Spinal cord (tissue), 9 donors: ENCODE measurements at regions not wholly inside any gene's neighbourhood (a gene's known extent, or its start where the extent isn't known, plus 50 kb on each side); places are given as distances from the start of the nearest gene placed in this dataset.
A peak's percentile ranks its signal among the peaks of the same experiment; 100 is the strongest.

ENCODE experiments used
- DNase-seq, 6 donors: peaks; one replicate each; pipeline versions ENCODE4 v3.0.0 to v3.0.0-alpha.2; 2013 to 2015; ENCODE audit warnings: low spot score in 6 of 6, low read depth in 4 of 6
- H3K27ac ChIP-seq: one replicate; pipeline ENCODE4 v1.5.1; 2013; ENCODE audit warnings: low read depth, low read length, control low read depth
- H3K27me3 ChIP-seq: one replicate; pipeline ENCODE4 v1.6.1; 2013; ENCODE audit warnings: low read length; ENCODE audit not compliant: control insufficient read depth, insufficient read depth
- H3K36me3 ChIP-seq: one replicate; pipeline ENCODE4 v1.6.1; 2013; ENCODE audit warnings: low read length; ENCODE audit not compliant: control insufficient read depth, insufficient read depth
- H3K4me1 ChIP-seq: one replicate; pipeline ENCODE4 v1.6.1; 2013; ENCODE audit warnings: low read length; ENCODE audit not compliant: control insufficient read depth, insufficient read depth
- H3K4me3 ChIP-seq: one replicate; pipeline ENCODE4 v1.5.1; 2013; ENCODE audit warnings: low read depth, low read length, control low read depth
- H3K9me3 ChIP-seq: one replicate; pipeline ENCODE4 v1.6.1; 2013; ENCODE audit warnings: low read length; ENCODE audit not compliant: control insufficient read depth, insufficient read depth
- WGBS: methylation state at CpG from one replicate; pipeline ENCODE4 v1.1.5; 2013; ENCODE audit warnings: missing lambda C conversion rate; ENCODE audit not compliant: insufficient coverage; 5-methylcytosine and 5-hydroxymethylcytosine counted together
- donor health status: healthy.

DNA sequence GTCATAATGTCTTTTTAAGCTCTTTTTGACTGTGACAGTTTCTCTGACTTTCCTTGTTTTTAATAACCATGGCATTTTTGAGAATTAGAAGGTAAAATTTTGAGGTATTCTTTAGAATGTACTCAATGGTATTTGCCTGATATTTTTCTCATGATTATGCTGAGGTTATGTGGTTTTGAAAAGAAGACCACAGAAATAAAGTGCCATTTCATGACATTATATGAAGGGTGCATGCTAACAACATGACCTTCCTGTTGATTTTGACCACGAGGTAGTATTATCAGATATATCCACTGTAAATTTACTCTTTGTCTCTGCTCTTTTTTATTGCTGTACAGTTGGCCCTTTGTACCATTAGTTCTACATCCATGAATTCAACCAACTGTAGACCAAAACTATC lies 1418.5 kb downstream of the PLA2G4A start:
- WGBS, result no CpG with 5 or more reads among the region's 1 CpG
- no peak for DNase-seq
- Histone ChIP-seq H3K36me3 (no peaks in the 10 kb centered on the region), H3K27ac (no peak overlapping the region), H3K4me1 (no peaks in the 10 kb centered on the region), H3K27me3 (no peaks in the 10 kb centered on the region), H3K9me3 (no peaks in the 10 kb centered on the region), H3K4me3 (no peak overlapping the region)

- H3K4me1 ChIP-seq, result no peaks in the 10 kb centered on the region
- H3K9me3 ChIP-seq, result no peaks in the 10 kb centered on the region
- H3K36me3 ChIP-seq, result no peaks in the 10 kb centered on the region
- no peaks in the 10 kb centered on the region for H3K27me3 ChIP-seq
- 92% methylated on average over 2 of the region's 2 CpGs for WGBS
- H3K4me3 ChIP-seq, result no peak overlapping the region
- no peak overlapping the region for H3K27ac ChIP-seq
- DNase-seq, result peak in 1 of 6 donors; percentile 1
These were observed 1421.1 kb downstream of the PLA2G4A start for GRCh38 chr1:188249811-188250210.

DNA sequence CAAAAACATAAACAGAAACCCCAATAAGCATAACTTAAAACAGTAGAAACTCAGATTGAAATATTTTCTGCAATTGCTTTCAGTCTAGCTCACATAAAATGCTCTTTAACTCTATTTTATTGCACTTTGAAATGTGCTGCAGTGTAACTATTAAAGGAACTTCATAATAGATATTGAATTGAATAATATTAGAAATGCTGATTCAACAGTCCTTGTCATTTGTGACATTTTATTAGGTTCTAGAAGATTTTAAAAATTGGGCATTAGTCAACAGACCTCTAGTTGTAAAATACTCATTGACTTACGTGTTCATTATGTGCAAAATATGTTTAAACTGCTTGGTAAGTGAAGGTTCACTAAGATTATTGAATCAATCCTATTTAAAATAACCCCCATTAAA lies 1422.3 kb downstream of the PLA2G4A start:
- peak in 1 of 6 donors; percentile 4 for DNase-seq
- Histone ChIP-seq H3K4me1 (no peaks in the 10 kb centered on the region), H3K27me3 (no peaks in the 10 kb centered on the region), H3K4me3 (no peak overlapping the region), H3K9me3 (no peaks in the 10 kb centered on the region), H3K36me3 (no peaks in the 10 kb centered on the region), H3K27ac (no peak overlapping the region)
- WGBS, result no CpG with 5 or more reads among the region's 1 CpG

- no peaks in the 10 kb centered on the region for H3K9me3 ChIP-seq
- no peaks in the 10 kb centered on the region for H3K4me1 ChIP-seq
- H3K27ac ChIP-seq, result no peak overlapping the region
- no peak for DNase-seq
- no peaks in the 10 kb centered on the region for H3K27me3 ChIP-seq
- no peaks in the 10 kb centered on the region for H3K36me3 ChIP-seq
- no peak overlapping the region for H3K4me3 ChIP-seq
- WGBS, result 85% methylated on average over 2 of the region's 4 CpGs
These were observed 1433.1 kb downstream of the PLA2G4A start for GRCh38 chr1:188261849-188262248.

GRCh38 chr1:188269956-188270355 lies 1441.2 kb downstream of the PLA2G4A start:
- Histone ChIP-seq H3K36me3 (no peaks in the 10 kb centered on the region), H3K27ac (no peak overlapping the region), H3K4me3 (no peak overlapping the region), H3K4me1 (no peaks in the 10 kb centered on the region), H3K27me3 (no peaks in the 10 kb centered on the region), H3K9me3 (no peaks in the 10 kb centered on the region)
- WGBS, result 57% methylated on average over 1 of the region's 1 CpG
- DNase-seq, result no peak

DNA sequence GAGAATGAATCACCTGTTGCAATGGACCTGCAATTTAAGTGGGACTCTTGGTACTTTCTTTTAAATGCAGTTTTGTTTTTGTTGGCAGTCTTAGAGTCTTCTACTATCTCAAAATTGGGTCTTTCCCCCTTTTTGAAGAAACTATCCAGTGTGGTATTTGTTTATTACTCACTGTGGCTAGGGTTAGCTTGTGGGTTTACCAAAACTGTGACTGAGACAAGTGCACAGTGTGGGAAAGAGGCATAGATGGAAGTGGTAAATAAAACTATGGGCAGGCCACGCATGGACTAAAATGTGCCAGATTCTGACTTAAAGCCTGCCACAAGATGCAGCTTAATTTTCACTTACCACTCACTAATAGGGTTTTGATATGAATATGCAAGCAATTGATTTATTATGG lies 1441.7 kb downstream of the PLA2G4A start:
- Histone ChIP-seq H3K4me3 (no peak overlapping the region), H3K4me1 (no peaks in the 10 kb centered on the region), H3K36me3 (no peaks in the 10 kb centered on the region), H3K9me3 (no peaks in the 10 kb centered on the region), H3K27ac (no peak overlapping the region), H3K27me3 (no peaks in the 10 kb centered on the region)
- no CpG with 5 or more reads among the region's 1 CpG for WGBS
- no peak for DNase-seq

DNA sequence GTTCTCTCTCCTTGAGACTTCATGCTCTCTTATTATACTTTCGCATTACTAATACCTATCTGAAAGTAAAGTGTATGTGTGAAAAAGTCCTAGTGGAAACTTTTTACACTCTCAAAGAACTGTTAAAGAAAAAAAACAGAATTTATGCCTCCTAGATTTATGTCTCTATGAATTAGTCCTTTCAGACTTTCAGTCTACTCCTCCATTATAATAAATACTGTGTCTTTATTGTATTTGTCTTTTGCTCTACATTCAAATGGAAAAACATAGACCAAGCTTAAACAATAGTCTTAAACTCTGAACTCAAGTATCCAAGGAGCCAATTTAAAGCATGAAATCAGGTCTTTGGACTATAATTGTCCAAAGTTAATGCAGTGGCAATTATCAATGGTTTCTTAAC lies 1449.0 kb downstream of the PLA2G4A start:
- H3K27ac ChIP-seq, result no peak overlapping the region
- H3K4me1 ChIP-seq, result no peaks in the 10 kb centered on the region
- H3K27me3 ChIP-seq, result no peaks in the 10 kb centered on the region
- no CpG with 5 or more reads among the region's 1 CpG for WGBS
- no peaks in the 10 kb centered on the region for H3K9me3 ChIP-seq
- H3K4me3 ChIP-seq, result no peak overlapping the region
- no peak for DNase-seq
- H3K36me3 ChIP-seq, result no peaks in the 10 kb centered on the region

DNA sequence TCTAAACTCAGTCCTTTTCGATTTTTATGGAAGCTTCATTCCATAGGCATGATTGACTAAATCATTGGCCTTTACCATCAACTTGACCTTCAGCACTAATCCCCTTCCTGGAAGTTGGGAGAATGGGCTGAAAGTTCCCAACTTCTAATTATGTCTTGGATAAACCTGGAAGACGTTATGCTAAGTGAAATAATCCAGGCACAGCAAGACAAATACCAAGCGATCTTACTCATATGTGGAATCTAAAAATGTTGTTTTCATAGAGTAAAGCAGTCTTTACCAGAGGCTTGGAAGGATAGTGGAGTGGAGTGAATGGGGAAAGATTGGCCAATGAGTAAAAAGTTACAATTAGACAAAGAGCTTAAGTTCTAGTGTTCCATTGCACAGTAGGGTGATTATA lies 1453.2 kb downstream of the PLA2G4A start:
- H3K4me3 ChIP-seq, result no peak overlapping the region
- no peak for DNase-seq
- no CpG with 5 or more reads among the region's 3 CpGs for WGBS

DNA sequence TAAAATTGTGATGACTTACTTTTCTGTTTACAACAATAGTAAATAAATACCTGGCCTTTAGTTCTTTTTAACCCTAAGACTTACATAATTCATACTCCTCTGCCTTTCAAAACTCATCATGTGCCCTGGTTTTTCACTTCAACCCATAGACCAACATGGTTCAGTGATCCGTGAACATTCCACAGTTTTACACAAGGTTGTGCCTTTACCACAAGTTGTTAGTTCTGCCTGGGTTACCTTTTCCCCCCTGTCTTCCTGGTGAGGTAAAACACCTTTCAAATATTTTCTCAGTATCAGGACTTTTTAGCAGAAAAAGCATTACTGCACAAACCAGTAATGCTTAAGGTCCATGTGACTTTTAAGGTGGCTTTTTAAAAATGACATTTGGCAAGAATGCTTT lies 1466.4 kb downstream of the PLA2G4A start:
- 83% methylated on average over 1 of the region's 1 CpG for WGBS

More for the DNA sequence above, 1453.2 kb downstream of the PLA2G4A start:
- Histone ChIP-seq H3K9me3 (no peaks in the 10 kb centered on the region), H3K27ac (no peak overlapping the region), H3K27me3 (no peaks in the 10 kb centered on the region), H3K36me3 (no peaks in the 10 kb centered on the region), H3K4me1 (no peaks in the 10 kb centered on the region)

GRCh38 chr1:188302746-188303145 lies 1474.0 kb downstream of the PLA2G4A start:
- peaks cover 2% of the 10 kb centered on the region for H3K9me3 ChIP-seq
- no peak overlapping the region for H3K27ac ChIP-seq
- H3K4me1 ChIP-seq, result no peaks in the 10 kb centered on the region
- no CpG with 5 or more reads among the region's 5 CpGs for WGBS
- H3K4me3 ChIP-seq, result no peak overlapping the region
- H3K36me3 ChIP-seq, result no peaks in the 10 kb centered on the region
- DNase-seq, result no peak
- H3K27me3 ChIP-seq, result no peaks in the 10 kb centered on the region

More for the DNA sequence above, 1466.4 kb downstream of the PLA2G4A start:
- Histone ChIP-seq H3K9me3 (no peaks in the 10 kb centered on the region), H3K4me3 (no peak overlapping the region), H3K36me3 (no peaks in the 10 kb centered on the region), H3K27ac (no peak overlapping the region), H3K27me3 (no peaks in the 10 kb centered on the region), H3K4me1 (no peaks in the 10 kb centered on the region)
- no peak for DNase-seq
